Chondrocyte (in vitro differentiated cells): ENCODE measurements at regions not wholly inside any gene's neighbourhood (a gene's known extent, or its start where the extent isn't known, plus 50 kb on each side); places are given as distances from the start of the nearest gene placed in this dataset.

Experiments used
- DNase-seq: peaks from one replicate; pipeline ENCODE4 v3.0.0; 2021; ENCODE audit warnings: mixed read lengths, low spot score
- H3K27ac Mint-ChIP-seq: one replicate; pipeline ENCODE4 v1.8.0; 2021; ENCODE audit warnings: mild to moderate bottlenecking, moderate library complexity, mixed read lengths; ENCODE audit not compliant: unreplicated experiment
- H3K27me3 Mint-ChIP-seq: 2 replicates; pipeline ENCODE4 v1.8.0; 2021; ENCODE audit warnings: low read depth, mixed read lengths
- H3K36me3 Mint-ChIP-seq: 2 replicates; pipeline ENCODE4 v1.8.0; 2021; ENCODE audit warnings: low read depth, mixed read lengths
- H3K4me1 Mint-ChIP-seq: 2 replicates; pipeline ENCODE4 v1.8.0; 2021; ENCODE audit warnings: low read depth, mild to moderate bottlenecking, mixed read lengths
- H3K4me3 Mint-ChIP-seq: one replicate; pipeline ENCODE4 v1.8.0; 2021; ENCODE audit warnings: mild to moderate bottlenecking, moderate library complexity, mixed read lengths; ENCODE audit not compliant: unreplicated experiment
- H3K9me3 Mint-ChIP-seq: 2 replicates; pipeline ENCODE4 v1.8.0; 2021; ENCODE audit warnings: low read depth, mixed read lengths
- TF ChIP-seq, protein P1 (sequence below): fragments of 200-600 bp; sonication (generic); IDR thresholded peaks from 2 replicates; pipeline ENCODE4 v1.5.0; 2021; ENCODE audit warnings: antibody characterized with exemption, mild to moderate bottlenecking, moderate library complexity

GRCh38 chr17:71989117-71989516, 131.7 kb upstream of the SOX9 start:
- Mint-ChIP-seq H3K27me3 (no peaks in the 10 kb centered on the region), H3K4me3 (no peak overlapping the region), H3K36me3 (no peaks in the 10 kb centered on the region), H3K27ac (no peak overlapping the region), H3K4me1 (peaks cover 24% of the 10 kb centered on the region), H3K9me3 (no peaks in the 10 kb centered on the region)
- TF ChIP-seq, protein P1, sequence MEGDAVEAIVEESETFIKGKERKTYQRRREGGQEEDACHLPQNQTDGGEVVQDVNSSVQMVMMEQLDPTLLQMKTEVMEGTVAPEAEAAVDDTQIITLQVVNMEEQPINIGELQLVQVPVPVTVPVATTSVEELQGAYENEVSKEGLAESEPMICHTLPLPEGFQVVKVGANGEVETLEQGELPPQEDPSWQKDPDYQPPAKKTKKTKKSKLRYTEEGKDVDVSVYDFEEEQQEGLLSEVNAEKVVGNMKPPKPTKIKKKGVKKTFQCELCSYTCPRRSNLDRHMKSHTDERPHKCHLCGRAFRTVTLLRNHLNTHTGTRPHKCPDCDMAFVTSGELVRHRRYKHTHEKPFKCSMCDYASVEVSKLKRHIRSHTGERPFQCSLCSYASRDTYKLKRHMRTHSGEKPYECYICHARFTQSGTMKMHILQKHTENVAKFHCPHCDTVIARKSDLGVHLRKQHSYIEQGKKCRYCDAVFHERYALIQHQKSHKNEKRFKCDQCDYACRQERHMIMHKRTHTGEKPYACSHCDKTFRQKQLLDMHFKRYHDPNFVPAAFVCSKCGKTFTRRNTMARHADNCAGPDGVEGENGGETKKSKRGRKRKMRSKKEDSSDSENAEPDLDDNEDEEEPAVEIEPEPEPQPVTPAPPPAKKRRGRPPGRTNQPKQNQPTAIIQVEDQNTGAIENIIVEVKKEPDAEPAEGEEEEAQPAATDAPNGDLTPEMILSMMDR = no peak
- no peak for DNase-seq

DNA sequence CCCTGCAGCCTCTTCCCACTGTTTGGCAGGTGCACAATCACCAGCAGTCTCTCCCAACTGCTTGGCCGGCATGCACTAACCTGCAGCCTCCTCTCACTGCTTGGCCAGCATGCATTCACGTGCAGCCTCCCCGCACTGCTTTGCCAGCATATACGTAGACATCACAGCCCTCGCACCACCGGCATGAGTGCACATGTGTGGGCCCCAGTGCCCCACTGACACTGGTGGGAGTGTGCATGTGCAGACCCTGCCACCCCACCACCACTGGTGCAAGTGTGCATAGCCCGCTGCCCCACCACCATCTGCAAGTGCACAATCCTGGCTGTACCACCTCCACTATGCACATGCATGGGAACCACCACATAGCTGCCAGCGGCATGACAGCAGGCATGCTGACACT, 127.5 kb upstream of the SOX9 start:
- H3K27me3 Mint-ChIP-seq = no peaks in the 10 kb centered on the region
- no peaks in the 10 kb centered on the region for H3K36me3 Mint-ChIP-seq
- H3K4me1 Mint-ChIP-seq = no peaks in the 10 kb centered on the region
- TF ChIP-seq, protein P1 = no peak
- H3K27ac Mint-ChIP-seq = no peak overlapping the region
- H3K9me3 Mint-ChIP-seq = no peaks in the 10 kb centered on the region
- H3K4me3 Mint-ChIP-seq = no peak overlapping the region
- DNase-seq = no peak

DNA sequence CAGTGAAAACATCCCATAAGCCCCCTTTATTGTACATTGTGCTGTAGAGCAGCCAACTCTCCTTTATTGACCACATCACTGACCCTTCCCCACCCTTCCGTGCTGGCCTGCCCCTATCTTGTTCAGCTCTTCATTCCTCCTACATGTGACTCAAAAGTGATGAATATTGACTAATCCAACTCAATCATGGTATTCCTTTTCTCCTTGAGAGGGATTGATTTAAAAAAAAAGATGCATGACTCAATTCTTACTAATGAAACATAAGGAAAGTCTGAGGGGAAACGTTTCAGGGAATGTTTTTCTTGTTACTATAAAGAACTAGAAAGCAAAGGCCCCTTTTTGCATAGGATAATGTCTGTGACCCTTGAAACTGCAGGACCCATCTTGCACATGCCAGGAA, 125.2 kb upstream of the SOX9 start:
- Mint-ChIP-seq H3K4me3 (no peak overlapping the region), H3K27me3 (no peaks in the 10 kb centered on the region), H3K27ac (no peak overlapping the region), H3K36me3 (no peaks in the 10 kb centered on the region), H3K4me1 (no peaks in the 10 kb centered on the region), H3K9me3 (no peaks in the 10 kb centered on the region)
- TF ChIP-seq, protein P1 = no peak
- no peak for DNase-seq

DNA sequence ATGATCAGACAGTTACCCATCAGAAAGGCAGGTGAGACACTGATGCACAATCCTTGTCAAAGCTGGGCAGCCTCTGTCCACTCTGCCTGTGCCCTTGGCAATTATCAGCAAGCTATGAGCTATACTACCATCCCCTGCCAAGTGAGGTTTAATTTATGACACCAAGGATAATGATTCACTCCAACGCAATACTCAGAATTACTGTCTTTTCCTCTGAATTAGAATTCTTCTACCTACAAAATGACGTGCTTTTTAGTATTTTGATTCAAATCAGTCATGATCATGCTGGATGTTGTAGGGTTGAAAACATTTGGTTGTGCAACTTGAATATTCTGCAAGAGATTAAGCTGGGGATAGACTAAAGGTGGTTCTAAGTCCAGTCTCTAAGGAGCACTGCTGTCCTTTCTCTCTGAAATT, 116.8 kb upstream of the SOX9 start:
- H3K36me3 Mint-ChIP-seq = no peaks in the 10 kb centered on the region
- no peak overlapping the region for H3K4me3 Mint-ChIP-seq
- no peaks in the 10 kb centered on the region for H3K9me3 Mint-ChIP-seq
- TF ChIP-seq, protein P1 = no peak
- no peak for DNase-seq
- no peaks in the 10 kb centered on the region for H3K27me3 Mint-ChIP-seq
- H3K27ac Mint-ChIP-seq = no peak overlapping the region
- H3K4me1 Mint-ChIP-seq = peaks cover 28% of the 10 kb centered on the region

GRCh38 chr17:72004611-72005331, 116.0 kb upstream of the SOX9 start:
- Mint-ChIP-seq H3K27me3 (no peaks in the 10 kb centered on the region), H3K27ac (peak overlapping the region; percentile 9), H3K4me1 (peaks cover 29% of the 10 kb centered on the region), H3K36me3 (no peaks in the 10 kb centered on the region), H3K4me3 (no peak overlapping the region), H3K9me3 (no peaks in the 10 kb centered on the region)
- TF ChIP-seq, protein P1 = no peak
- no peak for DNase-seq
